Panc1 (cell line): ENCODE measurements at regions not wholly inside any gene's neighbourhood (a gene's known extent, or its start where the extent isn't known, plus 50 kb on each side); places are given as distances from the start of the nearest gene placed in this dataset.

Source experiments
- ATAC-seq: fragments of 200-7000 bp; cut with Tn5 transposase; 2 replicates; pipeline ENCODE4 v1.9.1; 2020; ENCODE audit warnings: mild to moderate bottlenecking, moderate library complexity
- BruUV-seq: library from RNA; stranded (reverse); fragments of 400-500 nt; replicated peaks from 2 replicates; lab custom pipeline; 2021; lab: Mats Ljungman, UMichigan
- CTCF ChIA-PET: fragments of 300-600 bp; sonication (Branson Sonifier 250); formaldehyde crosslinking; loops from one replicate; lab custom pipeline; 2022; ENCODE audit warnings: antibody characterized with exemption; lab: Charles Lee
- POLR2A ChIA-PET: fragments of 300-600 bp; sonication (Branson Sonifier 250); formaldehyde crosslinking; loops from one replicate; lab custom pipeline; 2022; ENCODE audit warnings: antibody characterized with exemption; lab: Charles Lee
- DNase-seq: peaks from one replicate; pipeline ENCODE4 v3.0.0-alpha.2; 2010; ENCODE audit warnings: low read depth, low spot score
- H3K27ac ChIP-seq: 2 replicates; pipeline ENCODE4 v1.5.1; 2011; ENCODE audit warnings: mild to moderate bottlenecking, low read length, inconsistent platforms
- H3K27me3 ChIP-seq: fragments of 200-500 bp; sonication (Bioruptor generic); 2 replicates; pipeline ENCODE4 v1.6.0; 2014; ENCODE audit warnings: low read length, inconsistent platforms; ENCODE audit not compliant: control insufficient read depth, insufficient read depth
- H3K36me3 ChIP-seq: fragments of 200-500 bp; sonication (Bioruptor generic); 2 replicates; pipeline ENCODE4 v1.5.1; 2014; ENCODE audit warnings: inconsistent platforms, mild to moderate bottlenecking, low read length, moderate library complexity; ENCODE audit not compliant: control insufficient read depth, insufficient read depth
- H3K4me1 ChIP-seq: 2 replicates; pipeline ENCODE4 v1.5.1; 2011; ENCODE audit warnings: inconsistent platforms, mild to moderate bottlenecking, low read length, moderate library complexity; ENCODE audit not compliant: control insufficient read depth, insufficient read depth
- H3K4me3 ChIP-seq, 2 experiments: 2 replicates each; pipeline ENCODE4 v1.5.1; 2011 to 2012; ENCODE audit warnings: low read depth in 2 of 2, low read length in 2 of 2, mild to moderate bottlenecking in 2 of 2, inconsistent platforms in 1 of 2, moderate library complexity in 1 of 2
- H3K9me3 ChIP-seq: fragments of 200-500 bp; sonication (Bioruptor generic); 2 replicates; pipeline ENCODE4 v1.5.1; 2014; ENCODE audit warnings: low read depth, mild to moderate bottlenecking, inconsistent platforms, low read length, moderate library complexity; ENCODE audit not compliant: control insufficient read depth, insufficient read depth
- POLR2AphosphoS5 ChIP-seq: IDR thresholded peaks from 2 replicates; pipeline ENCODE4 v1.6.1; 2012; ENCODE audit warnings: mild to moderate bottlenecking, low read depth, low read length, moderate library complexity
- SIN3A ChIP-seq: IDR thresholded peaks from 2 replicates; pipeline ENCODE4 v1.6.1; 2012; ENCODE audit warnings: low read depth, mild to moderate bottlenecking, low read length, moderate library complexity, borderline replicate concordance; ENCODE audit not compliant: insufficient read depth
- TCF7L2 ChIP-seq: IDR thresholded peaks from 2 replicates; pipeline ENCODE4 v1.6.1; 2011; ENCODE audit warnings: mild to moderate bottlenecking, low read depth, low read length, inconsistent platforms
- in situ Hi-C: cut with HindIII; loops from 2 replicates; pipeline ENCODE4 v1.10.0; 2016; ENCODE audit warnings: low sequenced_read_pairs, low pct_unique_long_range_greater_than_20kb
- intact Hi-C: fragments of 100-400 bp; cut with micrococcal nuclease; formaldehyde crosslinking; loops from one replicate; pipeline ENCODE4 v1.10.0; 2022; ENCODE audit not compliant: unreplicated experiment
- TF ChIP-seq, protein P1 (sequence below), 2 experiments: IDR thresholded peaks; 2 replicates each; pipeline ENCODE4 v1.6.1; 2011 to 2012; ENCODE audit warnings: low read depth in 2 of 2, control low read depth in 1 of 2, low read length in 1 of 2, mild to moderate bottlenecking in 1 of 2, moderate library complexity in 1 of 2; ENCODE audit not compliant: insufficient read depth in 1 of 2
- TF ChIP-seq, protein P2 (sequence below): fragments of 450-650 bp; IDR thresholded peaks from 2 replicates; pipeline ENCODE4 v1.5.1; 2017; ENCODE audit warnings: mild to moderate bottlenecking

DNA sequence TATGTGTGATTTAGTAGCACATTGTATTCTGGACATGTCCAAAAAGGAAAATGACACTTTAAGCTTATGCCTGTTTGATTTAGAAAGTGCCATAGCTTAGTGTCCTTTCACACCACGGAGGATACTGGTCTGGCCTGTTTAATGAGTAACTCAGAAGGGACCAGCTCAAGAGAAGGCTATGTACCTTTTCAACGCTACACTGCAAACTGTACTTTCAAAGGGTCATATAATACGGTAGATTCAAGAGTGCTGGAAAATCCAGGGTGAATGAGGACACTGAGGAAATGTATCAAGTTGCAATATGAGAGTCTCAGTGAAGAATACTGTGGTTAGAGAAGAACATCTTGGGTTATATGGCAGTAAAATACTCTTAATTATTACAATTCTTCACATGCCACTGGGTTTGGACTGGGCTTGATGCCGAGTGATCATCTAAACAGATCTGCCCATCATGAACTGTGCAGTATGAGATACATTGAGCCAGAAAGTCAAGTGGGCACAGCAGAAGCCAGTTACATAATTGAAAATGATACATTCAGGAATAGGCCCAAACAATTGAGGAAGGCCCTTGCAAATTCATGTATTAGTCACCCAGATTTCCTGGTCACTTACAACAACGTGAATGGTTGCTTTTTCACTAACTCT lies 1211.5 kb upstream of the CDH9 start:
- intact Hi-C loops (no loop called here), in situ Hi-C loops (no loop called here)

GRCh38 chr5:28234356-28234968 lies 1196.1 kb upstream of the CDH9 start:
- TF ChIP-seq, protein P1, sequence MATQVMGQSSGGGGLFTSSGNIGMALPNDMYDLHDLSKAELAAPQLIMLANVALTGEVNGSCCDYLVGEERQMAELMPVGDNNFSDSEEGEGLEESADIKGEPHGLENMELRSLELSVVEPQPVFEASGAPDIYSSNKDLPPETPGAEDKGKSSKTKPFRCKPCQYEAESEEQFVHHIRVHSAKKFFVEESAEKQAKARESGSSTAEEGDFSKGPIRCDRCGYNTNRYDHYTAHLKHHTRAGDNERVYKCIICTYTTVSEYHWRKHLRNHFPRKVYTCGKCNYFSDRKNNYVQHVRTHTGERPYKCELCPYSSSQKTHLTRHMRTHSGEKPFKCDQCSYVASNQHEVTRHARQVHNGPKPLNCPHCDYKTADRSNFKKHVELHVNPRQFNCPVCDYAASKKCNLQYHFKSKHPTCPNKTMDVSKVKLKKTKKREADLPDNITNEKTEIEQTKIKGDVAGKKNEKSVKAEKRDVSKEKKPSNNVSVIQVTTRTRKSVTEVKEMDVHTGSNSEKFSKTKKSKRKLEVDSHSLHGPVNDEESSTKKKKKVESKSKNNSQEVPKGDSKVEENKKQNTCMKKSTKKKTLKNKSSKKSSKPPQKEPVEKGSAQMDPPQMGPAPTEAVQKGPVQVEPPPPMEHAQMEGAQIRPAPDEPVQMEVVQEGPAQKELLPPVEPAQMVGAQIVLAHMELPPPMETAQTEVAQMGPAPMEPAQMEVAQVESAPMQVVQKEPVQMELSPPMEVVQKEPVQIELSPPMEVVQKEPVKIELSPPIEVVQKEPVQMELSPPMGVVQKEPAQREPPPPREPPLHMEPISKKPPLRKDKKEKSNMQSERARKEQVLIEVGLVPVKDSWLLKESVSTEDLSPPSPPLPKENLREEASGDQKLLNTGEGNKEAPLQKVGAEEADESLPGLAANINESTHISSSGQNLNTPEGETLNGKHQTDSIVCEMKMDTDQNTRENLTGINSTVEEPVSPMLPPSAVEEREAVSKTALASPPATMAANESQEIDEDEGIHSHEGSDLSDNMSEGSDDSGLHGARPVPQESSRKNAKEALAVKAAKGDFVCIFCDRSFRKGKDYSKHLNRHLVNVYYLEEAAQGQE (IDR thresholded peaks at IDR 0.05; ENCODE audit: insufficient read depth in 1 of 2, low read depth in 2 of 2, low read length in 1 of 2) = no peak
- no peak for TF ChIP-seq TCF7L2
- TF ChIP-seq SIN3A = no peak
- TF ChIP-seq, protein P2, sequence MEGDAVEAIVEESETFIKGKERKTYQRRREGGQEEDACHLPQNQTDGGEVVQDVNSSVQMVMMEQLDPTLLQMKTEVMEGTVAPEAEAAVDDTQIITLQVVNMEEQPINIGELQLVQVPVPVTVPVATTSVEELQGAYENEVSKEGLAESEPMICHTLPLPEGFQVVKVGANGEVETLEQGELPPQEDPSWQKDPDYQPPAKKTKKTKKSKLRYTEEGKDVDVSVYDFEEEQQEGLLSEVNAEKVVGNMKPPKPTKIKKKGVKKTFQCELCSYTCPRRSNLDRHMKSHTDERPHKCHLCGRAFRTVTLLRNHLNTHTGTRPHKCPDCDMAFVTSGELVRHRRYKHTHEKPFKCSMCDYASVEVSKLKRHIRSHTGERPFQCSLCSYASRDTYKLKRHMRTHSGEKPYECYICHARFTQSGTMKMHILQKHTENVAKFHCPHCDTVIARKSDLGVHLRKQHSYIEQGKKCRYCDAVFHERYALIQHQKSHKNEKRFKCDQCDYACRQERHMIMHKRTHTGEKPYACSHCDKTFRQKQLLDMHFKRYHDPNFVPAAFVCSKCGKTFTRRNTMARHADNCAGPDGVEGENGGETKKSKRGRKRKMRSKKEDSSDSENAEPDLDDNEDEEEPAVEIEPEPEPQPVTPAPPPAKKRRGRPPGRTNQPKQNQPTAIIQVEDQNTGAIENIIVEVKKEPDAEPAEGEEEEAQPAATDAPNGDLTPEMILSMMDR = no peak
- no peak for TF ChIP-seq POLR2AphosphoS5
- intact Hi-C loops (no loop called here), in situ Hi-C loops (no loop called here)
- no peaks in the 10 kb centered on the region for H3K4me1 ChIP-seq
- H3K4me3 ChIP-seq = no peak overlapping the region
- ATAC-seq (no peak), DNase-seq (no peak)
- CTCF ChIA-PET = no interaction called here
- H3K36me3 ChIP-seq = no peaks in the 10 kb centered on the region; the same call in 1 of the 2 replicates
- POLR2A ChIA-PET = no interaction called here
- no peaks in the 10 kb centered on the region for H3K9me3 ChIP-seq
- H3K27me3 ChIP-seq = no peaks in the 10 kb centered on the region
- H3K27ac ChIP-seq = no peak overlapping the region
- no TSS peak for BruUV-seq

More for the DNA sequence above, 1211.5 kb upstream of the CDH9 start:
- DNase-seq (no peak), ATAC-seq (no peak)
- TF ChIP-seq POLR2AphosphoS5 (no peak), SIN3A (no peak), TCF7L2 (no peak)
- TF ChIP-seq, protein P2 = no peak
- TF ChIP-seq, protein P1 (IDR thresholded peaks at IDR 0.05; ENCODE audit: insufficient read depth in 1 of 2, low read depth in 2 of 2, low read length in 1 of 2) = no peak
- no peaks in the 10 kb centered on the region for H3K9me3 ChIP-seq
- POLR2A ChIA-PET = no interaction called here
- H3K4me1 ChIP-seq = no peaks in the 10 kb centered on the region
- H3K36me3 ChIP-seq = no peaks in the 10 kb centered on the region
- BruUV-seq = no TSS peak
- H3K27me3 ChIP-seq = no peaks in the 10 kb centered on the region
- CTCF ChIA-PET = no interaction called here
- no peak overlapping the region for H3K4me3 ChIP-seq
- no peak overlapping the region for H3K27ac ChIP-seq
